ENCODE measurements at regions not wholly inside any gene's neighbourhood (a gene's known extent, or its start where the extent isn't known, plus 50 kb on each side); places are given as distances from the start of the nearest gene placed in this dataset.

- Mint-ChIP-seq H3K27ac (no peak overlapping the region), H3K36me3 (no peaks in the 10 kb centered on the region), H3K4me1 (no peaks in the 10 kb centered on the region), H3K4me3 (no peak overlapping the region), H3K9me3 (no peaks in the 10 kb centered on the region), H3K27me3 (peaks cover 13 to 19% of the 10 kb centered on the region in 2 donors)
- DNase-seq (no peak), ATAC-seq (replicated peaks) (no peak)
Observed at GRCh38 chr7:22895140-22895827, 72.6 kb upstream of the TOMM7 start.

GRCh38 chr7:22894546-22894945 lies 71.9 kb upstream of the TOMM7 start:
- H3K27ac Mint-ChIP-seq: no peak overlapping the region
- H3K4me1 Mint-ChIP-seq: no peaks in the 10 kb centered on the region
- H3K9me3 Mint-ChIP-seq: no peaks in the 10 kb centered on the region
- ATAC-seq (replicated peaks) (no peak), DNase-seq (no peak)
- H3K36me3 Mint-ChIP-seq: no peaks in the 10 kb centered on the region
- H3K4me3 Mint-ChIP-seq: no peak overlapping the region
- peaks cover 13 to 19% of the 10 kb centered on the region in 2 donors for H3K27me3 Mint-ChIP-seq

DNA sequence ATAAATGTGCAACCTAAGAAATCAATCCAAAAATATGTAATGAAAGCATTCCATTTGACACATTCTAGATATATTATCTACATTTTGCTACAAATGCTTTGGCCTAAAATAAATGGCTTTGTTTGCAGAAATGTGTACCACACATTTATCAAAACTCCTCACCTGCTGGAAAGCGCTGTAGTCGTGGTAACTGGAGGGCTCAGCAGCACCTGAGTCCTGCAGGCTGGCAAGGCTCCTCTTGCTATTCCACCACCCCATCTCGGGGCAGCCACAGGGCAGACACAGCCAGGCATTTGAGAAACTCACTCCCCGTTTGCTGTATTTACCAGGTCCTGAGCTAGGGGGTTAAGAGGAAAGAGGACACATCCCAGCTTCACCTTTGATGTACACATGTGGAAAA lies 68.1 kb upstream of the TOMM7 start:
- no peak overlapping the region for H3K4me3 Mint-ChIP-seq
- H3K4me1 Mint-ChIP-seq: peaks cover 5 to 8% of the 10 kb centered on the region in 2 donors
- peaks cover 6 to 19% of the 10 kb centered on the region in 2 donors for H3K27me3 Mint-ChIP-seq
- no peaks in the 10 kb centered on the region for H3K36me3 Mint-ChIP-seq
- DNase-seq (no peak), ATAC-seq (replicated peaks) (no peak)
- no peak overlapping the region for H3K27ac Mint-ChIP-seq
- no peaks in the 10 kb centered on the region for H3K9me3 Mint-ChIP-seq

GRCh38 chr7:22885797-22886261 lies 63.2 kb upstream of the TOMM7 start:
- Mint-ChIP-seq H3K4me3 (peak overlapping the region; percentile 26 to 42), H3K4me1 (peaks cover 12 to 15% of the 10 kb centered on the region in 2 donors), H3K27me3 (no peaks in the 10 kb centered on the region), H3K9me3 (no peaks in the 10 kb centered on the region), H3K27ac (peak overlapping the region; percentile 43), H3K36me3 (peaks cover 0 to 4% of the 10 kb centered on the region in 2 donors)
- peak; percentile 91 for ATAC-seq (replicated peaks)
- DNase-seq: peak; percentile 43

GRCh38 chr7:22884911-22885788 lies 62.5 kb upstream of the TOMM7 start:
- H3K36me3 Mint-ChIP-seq: peaks cover 0 to 4% of the 10 kb centered on the region in 2 donors

DNA sequence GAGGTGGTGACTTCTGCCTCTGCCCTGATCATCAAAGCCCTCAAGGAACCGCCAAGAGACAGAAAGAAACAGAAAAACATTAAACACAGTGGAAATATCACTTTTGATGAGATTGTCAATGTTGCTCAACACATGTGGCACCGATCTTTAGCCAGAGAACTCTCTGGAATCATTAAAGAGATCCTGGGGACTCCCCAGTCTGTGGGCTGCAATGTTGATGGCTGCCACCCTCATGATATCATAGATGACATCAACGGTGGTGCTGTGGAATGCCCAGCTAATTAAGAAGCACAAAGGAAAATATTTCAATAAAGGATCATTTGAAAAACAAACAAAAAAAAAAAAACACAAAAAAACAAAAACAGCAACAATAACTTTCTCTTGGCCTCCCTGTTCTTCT lies 59.5 kb upstream of the TOMM7 start:
- DNase-seq (no peak), ATAC-seq (replicated peaks) (no peak)
- Mint-ChIP-seq H3K36me3 (peaks cover 0 to 4% of the 10 kb centered on the region in 2 donors), H3K9me3 (peaks cover 0 to 1% of the 10 kb centered on the region in 2 donors), H3K4me3 (no peak overlapping the region), H3K4me1 (peaks cover 14 to 15% of the 10 kb centered on the region in 2 donors), H3K27ac (no peak overlapping the region), H3K27me3 (no peaks in the 10 kb centered on the region)

More at GRCh38 chr7:22884911-22885788, 62.5 kb upstream of the TOMM7 start:
- DNase-seq (no peak), ATAC-seq (replicated peaks) (peak; percentile 70 to 75)
- no peaks in the 10 kb centered on the region for H3K27me3 Mint-ChIP-seq
- no peak overlapping the region for H3K27ac Mint-ChIP-seq
- peaks cover 12 to 15% of the 10 kb centered on the region in 2 donors for H3K4me1 Mint-ChIP-seq
- H3K9me3 Mint-ChIP-seq: no peaks in the 10 kb centered on the region
- H3K4me3 Mint-ChIP-seq: peak overlapping the region in 1 of 2 donors; percentile 42

- peak overlapping the region; percentile 42 for H3K27ac Mint-ChIP-seq
- H3K4me1 Mint-ChIP-seq: peaks cover 4 to 8% of the 10 kb centered on the region in 2 donors
- no peaks in the 10 kb centered on the region for H3K27me3 Mint-ChIP-seq
- H3K36me3 Mint-ChIP-seq: peaks cover 0 to 7% of the 10 kb centered on the region in 2 donors
- ATAC-seq (replicated peaks) (no peak), DNase-seq (no peak)
- no peak overlapping the region for H3K4me3 Mint-ChIP-seq
- peaks cover 0 to 1% of the 10 kb centered on the region in 2 donors for H3K9me3 Mint-ChIP-seq
Observed at GRCh38 chr7:22879709-22880306, 57.2 kb upstream of the TOMM7 start.

GRCh38 chr7:22879280-22879679 lies 56.6 kb upstream of the TOMM7 start:
- Mint-ChIP-seq H3K27me3 (no peaks in the 10 kb centered on the region), H3K4me3 (no peak overlapping the region), H3K9me3 (peaks cover 0 to 1% of the 10 kb centered on the region in 2 donors), H3K36me3 (peaks cover 0 to 7% of the 10 kb centered on the region in 2 donors), H3K4me1 (peaks cover 0 to 5% of the 10 kb centered on the region in 2 donors), H3K27ac (no peak overlapping the region)
- no peak for DNase-seq
- no peak for ATAC-seq (replicated peaks)

- Mint-ChIP-seq H3K4me3 (no peak overlapping the region), H3K27ac (no peak overlapping the region)
- no peak for DNase-seq
Observed at GRCh38 chr7:22876986-22877729, 54.5 kb upstream of the TOMM7 start.

DNA sequence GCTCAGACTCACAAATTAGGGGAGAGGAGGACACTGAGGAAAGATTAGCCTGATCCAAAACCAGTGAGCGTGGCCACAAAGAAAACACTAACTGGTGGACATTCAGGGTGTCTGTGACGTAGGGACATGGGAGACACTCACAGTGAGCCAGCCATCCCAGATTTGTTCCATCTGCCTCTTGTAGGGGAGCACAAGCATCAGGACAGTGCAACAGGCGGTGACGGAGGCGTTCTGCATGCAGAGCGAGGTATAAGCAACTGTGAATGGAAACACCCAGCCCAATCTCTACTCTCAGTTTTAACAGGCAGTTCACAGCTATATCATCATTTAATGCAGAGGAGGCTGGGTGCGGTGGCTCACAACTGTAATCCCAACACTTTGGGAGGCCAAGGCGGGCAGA lies 52.8 kb upstream of the TOMM7 start:
- DNase-seq (no peak), ATAC-seq (replicated peaks) (no peak)
- H3K27ac Mint-ChIP-seq: no peak overlapping the region
- H3K4me3 Mint-ChIP-seq: no peak overlapping the region
- H3K4me1 Mint-ChIP-seq: peaks cover 10% of the 10 kb centered on the region in 2 donors
- peaks cover 0 to 1% of the 10 kb centered on the region in 2 donors for H3K9me3 Mint-ChIP-seq
- no peaks in the 10 kb centered on the region for H3K27me3 Mint-ChIP-seq
- H3K36me3 Mint-ChIP-seq: peaks cover 2 to 5% of the 10 kb centered on the region in 2 donors

More at GRCh38 chr7:22876986-22877729, 54.5 kb upstream of the TOMM7 start:
- peaks cover 0 to 1% of the 10 kb centered on the region in 2 donors for H3K9me3 Mint-ChIP-seq
- no peak for ATAC-seq (replicated peaks)
- H3K4me1 Mint-ChIP-seq: peaks cover 5 to 6% of the 10 kb centered on the region in 2 donors
- H3K36me3 Mint-ChIP-seq: peaks cover 0 to 2% of the 10 kb centered on the region in 2 donors
- H3K27me3 Mint-ChIP-seq: no peaks in the 10 kb centered on the region

DNA sequence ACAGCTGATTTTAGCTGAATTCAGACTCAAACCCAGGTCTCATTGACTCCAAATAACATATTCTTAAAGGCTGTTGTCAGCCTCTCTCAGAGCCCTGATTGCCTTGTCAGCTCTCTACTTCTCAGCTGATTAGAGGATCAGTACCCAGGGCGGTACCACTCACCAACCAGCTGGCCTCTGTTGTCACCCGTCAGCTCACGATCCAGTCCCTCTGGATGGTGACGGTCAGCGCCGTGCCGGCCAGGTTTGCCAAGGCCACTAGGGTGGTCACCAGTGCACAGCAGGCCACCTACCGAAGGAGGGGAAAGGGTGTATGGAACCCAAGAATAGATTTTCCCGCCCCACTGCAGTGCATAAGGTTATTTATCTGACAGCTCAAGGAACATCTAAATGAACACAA lies 52.3 kb upstream of the TOMM7 start:
- ATAC-seq (replicated peaks) (no peak), DNase-seq (no peak)
- no peak overlapping the region for H3K4me3 Mint-ChIP-seq
- peaks cover 10% of the 10 kb centered on the region in 2 donors for H3K4me1 Mint-ChIP-seq
- peaks cover 0 to 1% of the 10 kb centered on the region in 2 donors for H3K9me3 Mint-ChIP-seq
- no peaks in the 10 kb centered on the region for H3K27me3 Mint-ChIP-seq
- H3K36me3 Mint-ChIP-seq: peaks cover 6 to 10% of the 10 kb centered on the region in 2 donors
- no peak overlapping the region for H3K27ac Mint-ChIP-seq

All from stimulated activated naive B cell treated with anti-CD40 and anti-IgM and Interleukin-4, amounts not matched to agents 10 μg/mL and 1 μg/mL and 100 μg/mL, for 72 hours (primary cell).